K562 (cell line): ENCODE measurements at regions not wholly inside any gene's neighbourhood (a gene's known extent, or its start where the extent isn't known, plus 50 kb on each side); places are given as distances from the start of the nearest gene placed in this dataset.

Experiments
- BRCA1 ChIP-seq, 2 experiments: fragments of 450-650 bp in 1 of 2; sonication (generic) in 1 of 2; formaldehyde crosslinking in 1 of 2; IDR thresholded peaks; 2 replicates each; pipeline versions ENCODE4 v1.5.0 to v1.6.1; 2017 to 2020; ENCODE audit warnings: mild to moderate bottlenecking in 1 of 2, missing genetic modification reagents in 1 of 2
- ELF2 ChIP-seq: fragments of 250-450 bp; sonication (Bioruptor Pico); IDR thresholded peaks from 2 replicates; pipeline ENCODE4 v1.5.0; 2021; ENCODE audit warnings: mild to moderate bottlenecking
- FOXA1 ChIP-seq: fragments of 450-650 bp; IDR thresholded peaks from 2 replicates; pipeline ENCODE4 v1.6.1; 2016; ENCODE audit warnings: mild to moderate bottlenecking, borderline replicate concordance
- HDAC3 ChIP-seq: fragments of 450-650 bp; IDR thresholded peaks from 2 replicates; pipeline ENCODE4 v1.6.1; 2018; ENCODE audit warnings: borderline replicate concordance, mild to moderate bottlenecking, moderate library complexity; ENCODE audit not compliant: partially characterized antibody
- NR1H2 ChIP-seq: sonication (generic); formaldehyde crosslinking; IDR thresholded peaks from 2 replicates; pipeline ENCODE4 v1.4.0; 2020; ENCODE audit warnings: mild to moderate bottlenecking, missing genetic modification reagents
- POLR2A ChIP-seq: fragments of 450-650 bp; conservative IDR thresholded peaks from 2 replicates; pipeline ENCODE4 v1.6.1; 2016
- POU5F1 ChIP-seq: fragments of 150-350 bp; IDR thresholded peaks from 2 replicates; pipeline ENCODE4 v1.6.1; 2014; ENCODE audit warnings: borderline replicate concordance, low read length, low read depth, mild to moderate bottlenecking; ENCODE audit not compliant: partially characterized antibody
- RAD51 ChIP-seq: fragments of 450-650 bp; IDR thresholded peaks from 2 replicates; pipeline ENCODE4 v1.7.1; 2016; ENCODE audit warnings: low read depth, mild to moderate bottlenecking, borderline replicate concordance
- SIX5 ChIP-seq, 2 experiments: IDR thresholded peaks; 2 replicates each; pipeline ENCODE4 v1.6.1; 2011; ENCODE audit warnings: low read length in 2 of 2, borderline replicate concordance in 1 of 2, low read depth in 1 of 2, mild to moderate bottlenecking in 1 of 2, moderate library complexity in 1 of 2; ENCODE audit not compliant: insufficient read depth in 1 of 2
- SNIP1 ChIP-seq: fragments of 450-650 bp; IDR thresholded peaks from 2 replicates; pipeline ENCODE4 v1.7.1; 2017; ENCODE audit warnings: low read depth, mild to moderate bottlenecking
- ZNF184 ChIP-seq: sonication (generic); formaldehyde crosslinking; IDR thresholded peaks from 2 replicates; pipeline ENCODE4 v1.5.0; 2020; ENCODE audit warnings: missing genetic modification reagents

GRCh38 chr10:124235232-124235631, 141.8 kb upstream of the CHST15 start:
- TF ChIP-seq SNIP1: no peak
- TF ChIP-seq POLR2A: no peak
- TF ChIP-seq NR1H2 (CRISPR knock-in tag): no peak
- no peak for TF ChIP-seq ELF2
- no peak for TF ChIP-seq RAD51
- no peak for TF ChIP-seq SIX5 (IDR thresholded peaks at IDR 0.05; ENCODE audit: borderline replicate concordance in 1 of 2, insufficient read depth in 1 of 2, low read depth in 1 of 2, low read length in 2 of 2)
- TF ChIP-seq POU5F1: no peak
- no peak for TF ChIP-seq BRCA1 (IDR thresholded peaks at IDR 0.05)
- no peak for TF ChIP-seq BRCA1 (CRISPR knock-in tag; IDR thresholded peaks at IDR 0.05)
- TF ChIP-seq FOXA1: no peak
- no peak for TF ChIP-seq ZNF184 (CRISPR knock-in tag)
- no peak for TF ChIP-seq HDAC3
